HG03354 (cell line): ENCODE measurements at regions not wholly inside any gene's neighbourhood (a gene's known extent, or its start where the extent isn't known, plus 50 kb on each side); places are given as distances from the start of the nearest gene placed in this dataset.
"Not testable (repeated sequence)": the region's sequence is repeated elsewhere in the genome, so short reads cannot be mapped to it uniquely, and the experiment has no call there.

ENCODE experiments used
- ATAC-seq: cut with Tn5 transposase; IDR thresholded peaks from one replicate; pipeline ENCODE4 v1.9.1; 2021; ENCODE audit warnings: mild to moderate bottlenecking; ENCODE audit not compliant: unreplicated experiment, poor library complexity, severe bottlenecking

DNA sequence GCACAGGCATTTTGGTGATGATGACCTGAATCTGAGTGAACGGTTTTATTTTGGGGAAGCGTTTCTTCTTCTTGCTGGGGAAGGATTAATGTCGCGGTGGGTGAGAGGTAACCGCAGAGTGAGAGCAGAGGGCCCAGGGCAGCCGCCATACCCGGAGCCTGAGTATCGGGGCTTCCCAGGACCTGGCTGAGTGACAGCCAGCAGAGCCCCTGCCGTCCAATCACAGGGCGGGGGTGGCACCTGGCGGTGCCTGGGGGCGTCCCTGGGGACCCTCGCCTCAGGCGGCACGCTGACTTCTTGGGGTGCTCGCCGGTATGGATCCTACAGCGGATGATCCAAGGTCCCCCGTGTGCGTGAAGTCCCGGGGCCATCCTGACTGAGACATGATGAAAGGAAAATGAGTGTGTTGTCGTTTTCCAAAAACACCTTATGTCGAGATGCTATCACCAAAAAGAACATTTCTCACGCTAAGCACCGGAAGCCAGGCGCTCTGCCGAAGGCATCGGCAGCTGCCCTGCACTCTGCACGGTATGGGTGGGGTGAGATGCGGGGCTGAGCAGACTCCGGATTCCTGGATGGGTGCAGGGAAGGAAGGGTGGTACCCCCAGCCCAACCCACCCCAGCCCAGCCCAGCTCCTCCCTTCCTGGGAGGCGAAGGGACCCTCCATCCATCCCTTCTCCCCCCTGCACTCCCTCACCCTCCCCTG lies 227.9 kb upstream of the SHH start:
- no peak for ATAC-seq

DNA sequence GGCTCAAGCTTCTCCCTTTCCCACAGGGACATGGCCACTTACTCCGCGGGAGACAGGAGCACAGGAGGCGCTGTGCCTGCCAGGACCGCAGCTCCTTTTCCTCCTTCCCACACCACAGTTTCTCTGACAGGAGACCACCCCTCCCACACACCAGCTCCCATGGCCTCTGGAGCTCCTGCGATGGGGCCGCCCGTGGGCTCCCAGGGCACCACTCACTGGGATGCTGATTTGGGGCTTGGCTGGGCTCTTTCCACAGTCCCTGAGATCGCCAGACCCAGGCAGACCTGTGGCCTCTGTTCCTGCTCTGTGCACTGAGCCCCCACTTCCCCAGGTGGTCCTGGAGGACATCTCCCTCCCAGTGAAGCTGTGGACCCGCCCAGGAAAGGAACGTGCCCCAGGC lies 226.9 kb upstream of the SHH start:
- no peak for ATAC-seq

DNA sequence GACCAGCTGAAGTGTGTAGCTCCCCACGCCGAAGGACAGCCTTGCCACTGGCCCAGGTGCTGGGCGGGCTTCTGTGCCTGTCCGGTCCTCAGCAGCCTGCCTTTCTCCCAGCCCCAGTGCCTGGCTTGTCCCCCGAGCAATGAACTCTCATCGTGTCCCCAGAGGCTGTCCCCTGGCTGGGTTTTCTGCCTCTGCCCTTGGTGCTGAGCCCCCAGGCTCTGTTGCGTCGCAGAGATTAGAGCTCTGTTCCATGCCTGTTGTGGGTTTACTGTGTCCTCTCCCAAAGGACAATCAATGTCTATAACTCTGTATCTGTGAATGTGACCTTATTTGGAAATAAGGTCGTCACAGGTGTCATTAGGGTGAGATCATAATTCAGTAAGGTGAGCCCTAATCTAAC lies 226.1 kb upstream of the SHH start:
- no peak for ATAC-seq

DNA sequence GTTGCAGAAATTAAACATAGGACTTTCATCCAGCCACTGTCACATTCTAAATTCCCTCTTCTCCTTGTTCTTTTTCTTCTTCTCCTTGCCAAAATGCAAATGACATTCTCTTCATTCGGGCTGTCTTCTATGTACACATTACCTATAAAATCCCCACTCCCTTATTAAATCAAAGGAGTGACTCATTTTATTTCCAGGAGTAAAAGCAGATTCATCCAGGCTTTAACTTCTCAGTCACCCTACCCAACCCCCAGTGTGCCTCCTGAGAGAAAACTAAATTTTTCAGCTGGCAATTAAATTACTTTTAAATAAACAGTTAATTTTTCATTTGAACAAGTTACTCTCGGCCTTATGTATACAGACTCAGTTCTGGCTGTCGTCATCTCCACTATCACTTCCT lies 223.9 kb upstream of the SHH start:
- ATAC-seq, result no peak

DNA sequence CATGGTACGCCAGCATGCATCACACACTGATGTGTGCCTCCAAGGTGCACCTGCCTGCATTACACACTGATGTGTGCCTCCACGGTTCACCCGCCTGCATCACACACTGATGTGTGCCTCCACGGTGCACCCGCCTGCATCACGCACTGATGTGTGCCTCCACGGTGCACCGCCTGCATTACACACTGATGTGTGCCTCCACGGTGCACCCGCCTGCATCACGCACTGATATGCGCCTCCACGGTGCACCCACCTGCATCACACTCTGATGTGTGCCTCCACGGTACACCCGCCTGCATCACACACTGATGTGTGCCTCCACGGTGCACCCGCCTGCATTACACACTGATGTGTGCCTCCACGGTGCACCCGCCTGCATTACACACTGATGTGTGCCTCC lies 223.1 kb upstream of the SHH start:
- ATAC-seq, result not testable (repeated sequence)

DNA sequence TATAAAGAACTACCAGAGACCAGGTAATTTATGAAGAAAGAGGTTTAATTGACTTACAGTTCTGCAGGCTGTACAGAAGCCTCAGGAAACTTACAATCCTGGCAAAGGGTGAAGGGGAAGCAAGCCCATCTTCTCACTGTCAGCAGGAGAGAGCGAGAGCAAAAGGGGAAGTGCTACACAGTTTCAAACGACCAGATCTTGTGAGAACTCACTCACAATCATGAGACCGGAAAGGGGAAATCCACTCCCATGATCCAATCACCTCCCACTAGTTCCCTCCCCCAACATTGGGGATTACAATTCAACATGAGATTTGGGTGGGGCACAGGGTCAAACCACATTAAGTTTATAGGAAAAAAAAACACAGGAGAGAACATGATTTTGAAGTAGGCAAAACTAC lies 222.1 kb upstream of the SHH start:
- ATAC-seq, result peak; percentile 64

DNA sequence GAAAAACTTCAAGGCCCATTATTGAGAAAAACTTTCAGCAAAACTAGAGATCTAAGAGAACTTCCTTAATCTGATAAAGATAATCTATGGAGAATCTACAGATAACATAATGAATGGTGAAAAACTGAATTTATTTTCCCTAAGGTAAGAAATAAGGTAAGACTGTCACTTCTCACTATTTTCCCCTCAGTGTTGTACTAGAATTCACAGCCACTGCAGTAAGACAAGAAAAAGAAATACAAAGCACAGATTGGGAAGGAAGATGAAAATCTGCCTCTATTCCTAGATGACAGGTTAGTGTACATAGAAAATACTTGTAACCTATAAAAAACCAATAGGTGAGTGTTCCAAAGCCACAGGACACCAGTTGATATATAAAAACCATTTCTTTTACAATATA lies 220.7 kb upstream of the SHH start:
- no peak for ATAC-seq

DNA sequence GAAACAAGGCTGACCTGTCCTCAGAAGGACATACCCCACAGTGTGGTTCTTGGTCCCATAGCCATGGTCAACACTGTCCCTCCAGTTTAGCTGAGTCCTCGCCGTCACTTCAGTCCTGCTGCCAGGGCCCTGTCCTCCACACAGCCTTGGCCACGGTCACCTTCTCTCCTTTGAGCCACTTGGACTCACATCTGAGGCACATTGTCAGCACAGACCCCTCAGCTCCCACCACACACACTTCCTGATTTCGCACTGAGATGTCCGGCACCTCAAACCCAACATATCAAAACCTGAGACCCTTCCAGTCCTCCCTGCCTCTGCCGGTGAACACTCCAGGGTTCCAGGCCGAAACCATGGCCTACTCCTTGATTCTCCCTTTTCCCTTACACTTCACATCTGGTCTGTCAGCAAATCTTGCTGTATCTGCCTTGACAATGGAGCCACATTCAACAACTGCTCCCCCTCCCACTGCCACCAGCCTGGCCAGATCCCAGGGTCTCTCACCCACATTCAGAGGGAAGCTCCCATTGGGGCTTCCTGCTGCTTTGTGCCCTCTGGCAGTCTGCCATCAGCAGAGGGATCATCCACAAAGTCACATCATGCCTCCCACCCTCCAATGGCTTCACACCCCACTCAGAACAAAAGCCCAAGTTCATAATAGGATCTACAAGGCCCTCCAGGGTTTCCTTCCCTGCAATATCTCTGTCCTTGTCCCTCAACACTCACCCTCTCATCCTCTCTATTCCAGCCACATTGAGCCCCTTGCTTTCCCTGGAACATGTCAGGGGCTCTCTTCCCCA lies 219.6 kb upstream of the SHH start:
- ATAC-seq, result no peak

DNA sequence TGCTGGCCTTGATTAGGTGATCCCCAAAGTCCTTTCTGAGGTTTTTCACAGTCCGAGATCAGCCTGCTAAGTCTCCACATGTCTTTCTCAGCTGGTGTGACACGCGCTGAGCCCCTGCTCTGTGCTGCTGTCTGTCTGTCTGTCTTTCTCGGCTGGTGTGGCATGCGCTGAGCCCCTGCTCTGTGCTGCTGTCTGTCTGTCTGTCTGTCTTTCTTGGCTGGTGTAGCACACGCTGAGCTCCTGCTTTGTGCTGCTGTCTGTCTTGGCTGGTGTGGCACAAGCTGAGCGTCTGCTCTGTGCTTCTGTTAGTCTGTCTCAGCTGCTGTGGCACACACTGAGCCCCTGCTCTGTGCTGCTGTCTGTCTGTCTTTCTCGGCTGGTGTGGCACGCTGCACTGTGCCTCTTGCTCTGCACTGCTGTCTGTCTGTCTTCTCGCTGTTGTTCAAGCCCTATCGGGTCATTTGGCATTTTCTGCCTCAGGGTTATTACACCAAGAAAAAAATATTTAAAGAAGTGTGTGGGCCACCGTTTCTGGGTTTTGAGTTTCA lies 217.3 kb upstream of the SHH start:
- ATAC-seq, result no peak

DNA sequence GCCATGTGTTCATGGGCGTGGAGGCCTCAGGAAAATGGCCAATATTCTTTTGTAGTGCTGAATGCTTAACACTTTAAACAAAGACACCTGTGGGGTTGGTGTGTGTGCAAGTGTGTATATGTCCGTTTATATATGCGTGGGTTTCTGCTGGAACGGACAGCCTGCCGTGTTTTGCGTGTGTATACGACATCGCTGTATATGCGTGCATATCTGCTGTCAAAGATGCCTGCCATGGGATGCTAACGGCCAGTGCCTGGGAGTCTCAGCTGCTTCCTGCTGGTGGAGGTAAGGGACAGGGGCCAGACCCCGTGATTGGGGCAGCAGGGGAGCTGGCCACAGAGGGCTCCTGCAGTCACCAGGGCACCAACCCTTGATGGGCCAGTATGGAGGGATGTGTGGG lies 216.3 kb upstream of the SHH start:
- no peak for ATAC-seq

DNA sequence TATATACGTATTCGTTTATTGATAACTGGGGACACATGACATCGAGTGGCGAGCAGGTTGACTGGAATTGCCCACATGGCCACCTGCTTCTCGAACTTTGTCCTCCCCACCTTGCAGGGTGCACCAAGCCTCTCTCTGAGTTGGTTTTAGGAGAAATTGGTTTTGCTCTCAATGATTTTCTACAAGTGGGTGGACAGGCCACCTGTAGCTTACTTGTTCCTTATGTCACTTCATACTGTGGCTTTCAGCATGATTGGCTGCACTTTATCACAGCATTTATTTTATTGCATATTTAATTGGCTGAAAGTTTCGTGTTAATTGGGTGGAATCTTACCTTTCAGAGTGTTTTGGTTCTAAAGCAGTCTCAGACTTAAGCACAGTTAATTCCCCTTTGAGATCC lies 215.6 kb upstream of the SHH start:
- no peak for ATAC-seq

DNA sequence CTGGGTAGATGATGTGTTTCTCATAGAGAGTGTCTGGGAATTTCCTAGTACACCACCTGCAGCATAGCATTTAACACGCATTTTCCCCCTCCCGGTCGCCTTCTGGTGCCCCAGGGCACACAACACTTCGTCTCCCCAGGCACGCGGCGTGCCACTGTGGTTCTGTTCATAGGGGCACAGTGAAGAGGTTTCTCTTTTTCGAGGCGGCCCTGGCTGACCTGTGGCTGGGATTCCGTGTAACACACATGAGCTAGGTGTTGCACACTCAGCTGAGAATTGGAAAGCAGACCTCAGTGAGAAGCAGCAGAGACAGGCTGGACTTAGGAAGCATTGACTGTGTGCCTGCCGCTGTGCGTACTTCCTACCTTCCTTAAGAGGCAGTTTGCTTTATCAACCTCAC lies 214.3 kb upstream of the SHH start:
- ATAC-seq, result no peak

DNA sequence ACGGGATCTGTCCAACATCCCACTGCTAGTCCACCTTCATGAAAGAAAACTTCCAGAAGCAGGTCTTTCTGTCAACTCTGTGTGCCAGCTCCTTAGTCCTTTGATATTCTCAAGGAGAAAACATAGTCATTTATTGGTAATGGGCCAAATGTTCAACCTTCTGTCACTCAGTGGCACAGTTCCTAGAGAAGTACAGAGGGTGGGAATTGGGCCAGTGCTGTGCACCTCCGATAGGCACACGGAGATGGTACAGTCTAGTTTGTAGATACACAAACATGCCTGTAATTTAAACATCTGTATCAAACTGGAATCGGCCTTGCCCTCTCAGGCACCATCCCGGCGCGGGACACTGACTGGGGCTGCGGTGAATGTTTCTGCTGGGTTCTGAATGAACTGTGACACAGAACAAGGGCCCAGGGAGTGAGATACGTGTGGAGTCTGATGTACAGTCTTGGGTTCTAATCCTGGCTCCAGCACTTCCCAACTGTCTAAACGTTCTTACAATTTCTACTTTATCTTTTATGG lies 213.9 kb upstream of the SHH start:
- ATAC-seq, result no peak

DNA sequence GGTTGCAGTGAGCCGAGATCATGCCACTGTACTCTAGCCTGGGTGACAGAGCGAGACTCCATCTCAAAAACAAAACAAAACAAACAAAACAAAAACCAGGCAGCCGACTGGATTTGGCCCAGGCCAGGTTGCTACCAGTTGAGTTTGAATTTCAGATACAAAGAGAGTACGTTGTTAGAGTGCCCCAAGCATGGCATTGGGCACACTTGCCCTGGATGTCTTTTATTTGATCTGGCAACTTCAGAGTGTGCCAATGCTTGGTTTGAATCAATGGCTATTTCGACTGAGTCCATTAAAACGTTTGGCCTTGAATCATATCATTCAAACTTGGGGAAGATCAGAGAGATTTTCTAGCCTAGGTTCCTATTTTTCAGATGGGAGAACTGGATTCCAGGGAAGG lies 213.4 kb upstream of the SHH start:
- ATAC-seq, result no peak

DNA sequence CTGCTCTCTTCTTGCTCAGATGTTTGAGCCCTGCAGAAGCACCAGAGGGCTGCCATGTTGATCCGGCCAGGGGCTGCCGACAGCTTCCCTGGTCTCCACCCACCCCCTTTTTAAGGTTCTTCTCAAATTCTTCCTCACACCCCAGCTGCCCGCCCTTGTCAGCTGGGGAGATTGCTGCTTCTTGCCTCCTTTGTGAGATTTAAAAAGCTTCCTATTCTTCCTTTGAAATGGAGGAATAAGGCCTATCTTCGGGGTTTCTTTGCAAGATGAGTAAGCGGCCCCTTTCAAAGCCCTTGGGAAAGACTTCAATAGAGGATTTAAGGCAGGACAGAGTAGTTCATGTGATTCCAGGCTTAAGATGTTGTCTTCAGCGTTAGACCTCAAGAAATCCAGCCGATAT lies 211.9 kb upstream of the SHH start:
- ATAC-seq, result no peak

DNA sequence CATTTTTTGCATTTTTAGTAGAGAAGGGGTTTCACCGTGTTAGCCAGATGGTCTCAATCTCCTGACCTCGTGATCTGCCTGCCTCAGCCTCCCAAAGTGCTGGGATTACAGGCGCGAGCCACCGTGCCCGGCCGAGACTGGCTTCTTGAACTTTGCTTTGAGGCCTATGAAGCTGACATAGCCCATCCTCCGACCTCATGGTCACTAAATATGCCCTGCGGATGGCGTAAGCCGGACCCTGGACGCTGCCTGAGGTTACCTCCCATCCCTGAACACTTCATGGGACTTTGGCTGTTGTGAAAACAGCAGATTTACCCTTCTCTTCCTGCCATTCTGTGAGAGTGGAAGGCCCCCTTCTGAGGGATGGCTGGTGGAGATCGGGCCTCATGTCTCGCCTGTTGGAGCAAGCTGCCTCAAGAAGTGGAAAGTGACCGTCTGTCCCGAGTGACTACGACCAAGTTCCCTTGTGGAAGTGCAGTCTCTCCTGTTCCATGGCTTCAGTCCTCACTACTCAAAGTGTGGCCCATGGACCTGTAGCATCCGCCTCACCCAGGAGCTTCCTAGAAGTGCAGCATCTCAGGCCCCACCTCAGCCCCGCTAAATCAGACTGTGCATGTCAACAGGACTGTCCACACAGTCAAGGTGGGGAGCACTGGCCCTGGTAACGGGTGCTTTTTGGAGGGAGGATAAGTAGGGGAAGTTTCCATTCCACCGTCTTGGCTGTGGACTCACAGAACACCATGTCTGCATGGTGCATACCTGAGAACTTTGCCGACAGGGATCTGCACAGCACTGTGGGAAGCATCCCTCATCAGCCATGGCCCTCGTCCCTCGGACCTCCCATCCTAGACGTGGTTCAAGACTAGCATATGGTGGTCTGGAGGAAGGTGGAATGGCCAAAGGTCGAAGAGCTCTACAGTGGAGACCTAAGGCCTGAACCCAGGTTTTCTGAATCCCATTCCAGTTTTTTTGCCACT lies 210.5 kb upstream of the SHH start:
- ATAC-seq, result no peak

DNA sequence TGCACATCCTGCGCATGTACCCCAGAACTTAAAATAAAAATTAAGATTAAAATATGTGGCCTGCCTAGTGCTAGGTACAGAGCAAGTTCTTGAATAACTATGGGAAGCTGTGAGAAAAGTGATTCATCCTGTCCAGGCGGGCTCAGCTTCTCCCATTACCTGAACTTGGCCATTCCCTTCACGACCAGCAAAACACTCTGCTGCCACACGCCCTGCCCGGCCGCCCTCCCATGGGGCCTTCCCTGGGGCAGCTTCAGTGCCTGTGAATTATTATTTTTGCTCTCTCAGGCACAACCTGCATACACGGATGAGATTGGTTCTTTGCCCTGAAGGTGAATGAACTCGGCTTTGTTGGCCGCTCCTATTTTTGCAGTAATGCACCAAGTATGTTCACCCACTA lies 209.2 kb upstream of the SHH start:
- no peak for ATAC-seq

DNA sequence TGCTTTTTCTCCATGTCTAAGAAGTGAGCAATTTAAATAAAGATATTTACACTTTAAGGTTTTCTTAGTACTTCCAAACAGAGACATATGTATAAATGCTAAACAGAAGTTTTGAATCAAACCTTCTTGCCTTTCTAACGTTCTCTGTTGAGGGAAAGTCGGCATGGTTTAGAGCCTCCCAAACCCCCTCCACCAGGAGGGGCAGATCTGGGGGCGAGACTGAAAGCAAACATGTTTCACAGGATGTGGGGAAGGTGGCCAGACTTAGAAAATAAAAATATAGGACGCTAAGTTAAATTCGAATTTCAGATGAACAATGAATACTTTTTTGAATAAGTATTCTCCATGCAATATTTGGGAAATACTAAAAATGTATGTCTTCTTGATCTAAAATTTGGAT lies 208.3 kb upstream of the SHH start:
- ATAC-seq, result no peak

DNA sequence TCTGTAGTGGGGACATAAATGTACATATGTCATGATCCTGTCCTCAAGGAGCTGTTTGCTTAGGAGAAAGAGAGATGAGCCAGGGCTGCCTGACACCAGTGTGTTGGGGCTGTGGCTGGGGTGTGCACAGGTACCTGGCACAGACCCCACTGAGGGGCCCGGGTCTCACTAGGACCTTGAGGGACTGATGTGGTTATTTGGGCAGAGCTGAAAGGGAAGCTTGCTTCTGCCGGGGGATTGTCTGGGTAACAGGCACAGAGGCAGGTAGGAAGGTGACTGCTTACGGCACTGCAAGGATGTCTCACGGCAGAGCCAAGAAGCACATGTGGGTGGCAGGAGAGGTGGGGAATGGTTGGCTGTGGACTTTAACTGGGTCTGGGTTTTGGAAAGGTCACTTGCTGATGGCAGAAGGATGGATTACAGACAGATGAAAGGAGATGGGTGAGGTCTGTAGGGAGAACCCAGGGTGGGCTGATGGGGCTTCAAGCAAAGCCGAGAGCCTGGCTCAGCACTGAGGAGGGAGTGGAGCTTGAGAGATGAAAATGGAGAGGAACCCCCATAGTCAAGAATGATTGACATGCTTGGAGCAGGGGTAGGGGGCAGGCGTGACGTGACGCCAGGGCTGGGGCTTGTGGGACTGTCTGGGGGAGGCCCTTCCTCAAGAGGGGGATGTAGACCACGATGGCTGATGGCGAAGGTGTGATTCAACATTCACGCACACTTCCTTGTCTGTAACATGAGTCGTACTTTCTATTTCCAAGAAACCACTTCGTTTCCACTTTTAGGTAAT lies 207.7 kb upstream of the SHH start:
- no peak for ATAC-seq
